Lower lobe of right lung (tissue), 2 donors: ENCODE measurements at regions not wholly inside any gene's neighbourhood (a gene's known extent, or its start where the extent isn't known, plus 50 kb on each side); places are given as distances from the start of the nearest gene placed in this dataset.

Experiments
- ATAC-seq, 2 donors: fragments of 200-7000 bp; cut with Tn5 transposase; one replicate each; pipeline ENCODE4 v1.9.1; 2020 to 2022; ENCODE audit warnings: mild to moderate bottlenecking in 2 of 2, moderate library complexity in 2 of 2
- DNase-seq: peaks from one replicate; pipeline ENCODE4 v3.0.0-alpha.2; 2020
- H3K27ac ChIP-seq: fragments of 200-600 bp; one replicate; pipeline ENCODE4 v1.8.0; 2022
- H3K27me3 ChIP-seq: fragments of 200-600 bp; one replicate; pipeline ENCODE4 v1.8.0; 2022; ENCODE audit warnings: low read depth
- H3K36me3 ChIP-seq: fragments of 200-600 bp; one replicate; pipeline ENCODE4 v1.8.0; 2022; ENCODE audit warnings: mild to moderate bottlenecking
- H3K4me1 ChIP-seq: fragments of 200-600 bp; one replicate; pipeline ENCODE4 v1.8.0; 2022
- H3K4me3 ChIP-seq: fragments of 200-600 bp; one replicate; pipeline ENCODE4 v1.8.0; 2022; ENCODE audit warnings: mild to moderate bottlenecking
- H3K9me3 ChIP-seq: fragments of 200-600 bp; one replicate; pipeline ENCODE4 v1.8.0; 2022
- intact Hi-C: fragments of 100-400 bp; cut with DNase I; formaldehyde crosslinking; loops from one replicate; pipeline ENCODE4 v1.11.0; 2022
- TF ChIP-seq, protein P1 (sequence below): fragments of 200-600 bp; IDR thresholded peaks from one replicate; pipeline ENCODE4 v1.8.0; 2022; ENCODE audit warnings: antibody characterized with exemption, mild to moderate bottlenecking
- donor health status: DM: no; HTN: yes; CAD: no; lungs with severe emphysema.

DNA sequence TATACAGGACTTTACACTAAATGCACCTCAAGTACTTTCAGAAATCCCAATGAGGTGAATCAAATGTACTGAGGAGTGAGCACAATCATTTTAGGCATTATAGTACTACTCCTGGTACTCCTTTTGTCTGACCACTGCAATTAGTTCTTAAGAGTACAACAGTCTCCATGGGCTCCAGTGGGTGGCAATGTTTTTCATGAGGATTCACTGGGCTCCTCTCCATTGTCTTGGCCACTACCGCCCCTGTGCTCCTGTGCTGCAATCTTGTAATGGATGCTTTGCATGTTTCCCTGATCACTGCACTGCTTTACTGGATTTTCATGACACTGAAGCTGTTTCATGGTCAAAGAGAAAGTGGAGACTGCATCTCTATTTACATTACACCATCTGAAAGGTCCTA, 268.5 kb upstream of the ZSWIM2 start:
- DNase-seq (no peak), ATAC-seq (no peak)
- Histone ChIP-seq H3K27me3 (no peaks in the 10 kb centered on the region), H3K4me1 (no peaks in the 10 kb centered on the region), H3K4me3 (no peak overlapping the region), H3K36me3 (no peaks in the 10 kb centered on the region), H3K9me3 (no peaks in the 10 kb centered on the region), H3K27ac (no peak overlapping the region)
- intact Hi-C loops: no loop called here
- TF ChIP-seq, protein P1, sequence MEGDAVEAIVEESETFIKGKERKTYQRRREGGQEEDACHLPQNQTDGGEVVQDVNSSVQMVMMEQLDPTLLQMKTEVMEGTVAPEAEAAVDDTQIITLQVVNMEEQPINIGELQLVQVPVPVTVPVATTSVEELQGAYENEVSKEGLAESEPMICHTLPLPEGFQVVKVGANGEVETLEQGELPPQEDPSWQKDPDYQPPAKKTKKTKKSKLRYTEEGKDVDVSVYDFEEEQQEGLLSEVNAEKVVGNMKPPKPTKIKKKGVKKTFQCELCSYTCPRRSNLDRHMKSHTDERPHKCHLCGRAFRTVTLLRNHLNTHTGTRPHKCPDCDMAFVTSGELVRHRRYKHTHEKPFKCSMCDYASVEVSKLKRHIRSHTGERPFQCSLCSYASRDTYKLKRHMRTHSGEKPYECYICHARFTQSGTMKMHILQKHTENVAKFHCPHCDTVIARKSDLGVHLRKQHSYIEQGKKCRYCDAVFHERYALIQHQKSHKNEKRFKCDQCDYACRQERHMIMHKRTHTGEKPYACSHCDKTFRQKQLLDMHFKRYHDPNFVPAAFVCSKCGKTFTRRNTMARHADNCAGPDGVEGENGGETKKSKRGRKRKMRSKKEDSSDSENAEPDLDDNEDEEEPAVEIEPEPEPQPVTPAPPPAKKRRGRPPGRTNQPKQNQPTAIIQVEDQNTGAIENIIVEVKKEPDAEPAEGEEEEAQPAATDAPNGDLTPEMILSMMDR: no peak

DNA sequence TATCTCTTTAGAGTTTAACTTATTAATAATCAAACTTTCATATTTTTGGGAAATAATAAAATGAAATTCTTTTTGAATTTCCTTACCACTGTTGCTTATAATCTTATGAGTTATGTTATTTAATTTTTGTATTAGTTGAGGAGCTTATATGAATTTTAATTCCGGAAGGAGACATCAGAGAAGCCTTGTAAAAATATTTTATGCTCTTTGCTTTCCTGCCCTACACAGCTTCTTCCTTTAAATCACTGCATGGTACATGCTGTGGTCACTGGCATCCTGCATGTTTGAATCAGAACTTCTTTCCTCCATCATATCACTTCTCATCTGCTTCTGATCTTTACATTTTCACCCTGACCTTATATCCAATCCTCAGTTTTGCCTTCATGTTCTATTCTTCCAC, 266.7 kb upstream of the ZSWIM2 start:
- intact Hi-C loops: no loop called here
- ATAC-seq (no peak), DNase-seq (no peak)
- TF ChIP-seq, protein P1: no peak
- Histone ChIP-seq H3K27me3 (no peaks in the 10 kb centered on the region), H3K4me1 (no peaks in the 10 kb centered on the region), H3K4me3 (no peak overlapping the region), H3K27ac (no peak overlapping the region), H3K36me3 (no peaks in the 10 kb centered on the region), H3K9me3 (no peaks in the 10 kb centered on the region)

DNA sequence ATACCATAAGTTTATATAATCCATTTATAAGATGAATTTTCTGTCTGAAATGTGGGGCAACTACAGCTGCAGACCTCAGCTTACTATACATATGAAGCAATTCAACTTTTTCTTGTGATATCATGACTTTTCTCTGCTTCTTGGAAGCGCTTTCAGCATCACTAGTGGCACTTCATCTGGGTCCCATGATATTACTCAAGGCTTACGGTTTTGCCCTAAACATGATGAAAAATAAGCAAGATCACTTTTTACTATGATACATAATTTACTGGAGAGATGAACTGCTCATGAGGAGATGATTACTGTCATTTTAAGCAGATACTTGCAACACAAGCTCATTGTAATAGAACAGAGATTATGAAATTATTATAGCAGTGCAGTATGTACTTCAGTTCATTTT, 258.0 kb upstream of the ZSWIM2 start:
- intact Hi-C loops: no loop called here
- DNase-seq: no peak
- H3K4me1 ChIP-seq: no peaks in the 10 kb centered on the region

DNA sequence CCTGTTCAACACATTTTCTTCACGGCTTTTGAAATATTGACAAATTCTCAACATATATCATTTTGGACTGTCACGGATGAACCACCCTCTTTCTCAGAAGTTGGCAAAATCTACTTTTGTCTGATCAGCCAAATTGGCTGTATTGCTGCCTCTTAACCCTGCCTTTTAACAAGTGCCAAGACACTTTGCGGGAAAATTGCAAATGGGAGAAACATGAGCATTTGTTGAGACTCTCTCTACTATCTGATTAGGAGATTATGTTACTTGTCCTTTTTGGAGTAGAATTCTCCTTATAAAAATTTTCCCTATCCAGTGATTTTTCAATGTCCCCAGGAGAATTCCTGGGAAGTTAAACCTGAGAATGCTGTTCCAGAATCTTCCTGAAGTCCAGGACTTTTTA, 256.2 kb upstream of the ZSWIM2 start:
- no peaks in the 10 kb centered on the region for H3K9me3 ChIP-seq
- no peaks in the 10 kb centered on the region for H3K27me3 ChIP-seq
- no peak overlapping the region for H3K27ac ChIP-seq
- intact Hi-C loops: no loop called here
- no peak overlapping the region for H3K4me3 ChIP-seq
- ATAC-seq: no peak
- no peak for DNase-seq
- H3K4me1 ChIP-seq: no peaks in the 10 kb centered on the region
- no peaks in the 10 kb centered on the region for H3K36me3 ChIP-seq
- TF ChIP-seq, protein P1: no peak

More for the DNA sequence above, 258.0 kb upstream of the ZSWIM2 start:
- Histone ChIP-seq H3K9me3 (no peaks in the 10 kb centered on the region), H3K27ac (no peak overlapping the region), H3K27me3 (no peaks in the 10 kb centered on the region), H3K4me3 (no peak overlapping the region), H3K36me3 (no peaks in the 10 kb centered on the region)
- TF ChIP-seq, protein P1: no peak
- no peak for ATAC-seq

DNA sequence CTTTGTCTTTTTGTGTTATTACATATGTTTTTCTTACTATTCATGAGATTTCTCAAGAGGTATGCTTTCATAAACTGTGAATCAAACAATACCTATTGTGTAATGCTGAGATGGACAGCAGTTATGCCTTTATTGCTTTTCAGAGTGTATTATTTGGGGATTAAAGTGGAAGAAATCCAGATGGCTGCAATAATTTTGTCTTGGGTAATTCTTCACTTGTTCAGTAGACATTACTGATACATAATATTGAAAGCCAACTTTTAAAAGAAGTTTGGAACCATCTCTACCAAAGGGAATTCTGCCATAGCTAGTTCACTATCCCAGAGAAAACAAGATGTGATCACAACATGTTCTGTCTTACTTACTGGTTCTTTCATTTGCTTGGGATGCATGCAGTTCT, 253.4 kb upstream of the ZSWIM2 start:
- Histone ChIP-seq H3K27me3 (no peaks in the 10 kb centered on the region), H3K27ac (no peak overlapping the region), H3K9me3 (no peaks in the 10 kb centered on the region), H3K36me3 (no peaks in the 10 kb centered on the region), H3K4me3 (no peak overlapping the region), H3K4me1 (no peaks in the 10 kb centered on the region)
- TF ChIP-seq, protein P1: no peak
- DNase-seq (no peak), ATAC-seq (no peak)
- intact Hi-C loops: no loop called here

DNA sequence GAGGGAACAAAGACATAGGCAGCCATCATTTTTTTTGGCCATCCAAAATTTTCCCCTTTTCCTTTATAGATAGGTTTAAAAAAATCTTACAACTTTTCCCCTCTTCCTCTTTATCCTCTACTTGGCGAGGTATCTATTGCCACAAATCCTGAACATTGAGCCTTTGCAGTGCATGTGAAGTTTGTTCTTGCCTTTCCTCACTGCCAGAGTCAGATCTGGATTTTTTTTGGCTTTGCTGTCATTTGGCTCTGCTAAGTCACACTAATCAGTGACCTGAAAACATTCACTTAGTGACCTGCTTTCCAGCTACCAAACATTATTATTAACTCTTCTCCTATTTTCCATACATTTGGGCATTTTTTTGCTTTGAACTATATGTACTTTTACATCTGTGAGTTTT, 249.2 kb upstream of the ZSWIM2 start:
- Histone ChIP-seq H3K27ac (no peak overlapping the region), H3K36me3 (no peaks in the 10 kb centered on the region), H3K4me3 (no peak overlapping the region), H3K4me1 (no peaks in the 10 kb centered on the region), H3K27me3 (no peaks in the 10 kb centered on the region), H3K9me3 (no peaks in the 10 kb centered on the region)
- intact Hi-C loops: no loop called here
- TF ChIP-seq, protein P1: no peak
- DNase-seq (no peak), ATAC-seq (no peak)
